A549 (cell line): ENCODE measurements at regions not wholly inside any gene's neighbourhood (a gene's known extent, or its start where the extent isn't known, plus 50 kb on each side); places are given as distances from the start of the nearest gene placed in this dataset.
A peak's percentile ranks its signal among the peaks of the same experiment; 100 is the strongest.
"Not testable (repeated sequence)": the region's sequence is repeated elsewhere in the genome, so short reads cannot be mapped to it uniquely, and the experiment has no call there.

Source experiments
- ATAC-seq, 2 experiments: fragments of 200-7000 bp in 1 of 2; fragments of >200 bp in 1 of 2; cut with Nextera tagmentation in 1 of 2; cut with Tn5 transposase in 1 of 2; 3 replicates each; pipeline versions ENCODE4 v1.8.0 to v1.9.1; 2018 to 2020; ENCODE audit warnings: mild to moderate bottlenecking in 1 of 2, moderate library complexity in 1 of 2
- CTCF ChIA-PET: fragments of 300-600 bp; sonication (Branson Sonifier 250); formaldehyde crosslinking; extraction: SDS; loops from one replicate; lab custom pipeline; 2021; ENCODE audit warnings: antibody characterized with exemption, inconsistent platforms; lab: Yijun Ruan, JAX
- POLR2A ChIA-PET: fragments of 350-600 bp; formaldehyde crosslinking; extraction: SDS; loops from one replicate; lab custom pipeline; 2021; ENCODE audit warnings: antibody characterized with exemption, inconsistent platforms; lab: Yijun Ruan, JAX
- DNase-seq, 2 experiments: peaks; one replicate each; pipeline versions ENCODE4 v3.0.0 to v3.0.0-alpha.2; 2011 to 2016; ENCODE audit warnings: low read depth in 1 of 2, low spot score in 1 of 2
- FAIRE-seq: peaks from 2 replicates; lab custom pipeline; 2011; peaks lifted over from hg19 to GRCh38; lab: Jason Lieb, UNC
- H3K27ac ChIP-seq, 2 experiments: fragments of >200 bp; sonication (Bioruptor Twin); formaldehyde crosslinking; 3 replicates each; pipeline ENCODE4 v1.5.1; 2016 to 2017
- H3K4me1 ChIP-seq: fragments of >200 bp; sonication (Bioruptor Twin); formaldehyde crosslinking; 3 replicates; pipeline ENCODE4 v1.6.1; 2016
- H3K4me2 ChIP-seq: fragments of >200 bp; sonication (Bioruptor Twin); formaldehyde crosslinking; 3 replicates; pipeline ENCODE4 v1.6.1; 2016
- H3K4me3 ChIP-seq: fragments of >200 bp; sonication (Bioruptor Twin); formaldehyde crosslinking; 3 replicates; pipeline ENCODE4 v1.5.1; 2016
- H3K9me3 ChIP-seq: fragments of >200 bp; sonication (Bioruptor Twin); formaldehyde crosslinking; 3 replicates; pipeline ENCODE4 v1.6.1; 2016
- EHF ChIP-seq: fragments of 250-450 bp; sonication (Bioruptor Pico); IDR thresholded peaks from 2 replicates; pipeline ENCODE4 v1.5.0; 2020; ENCODE audit warnings: mild to moderate bottlenecking
- HEYL ChIP-seq: fragments of 250-450 bp; sonication (Bioruptor Pico); IDR thresholded peaks from 2 replicates; pipeline ENCODE4 v1.8.0; 2021; ENCODE audit warnings: mild to moderate bottlenecking, moderate library complexity
- HOXB13 ChIP-seq: fragments of 250-450 bp; sonication (Bioruptor Pico); IDR thresholded peaks from 2 replicates; pipeline ENCODE4 v1.5.0; 2020; ENCODE audit warnings: low read depth, mild to moderate bottlenecking, moderate library complexity
- MAFK ChIP-seq: fragments of 450-650 bp; IDR thresholded peaks from 2 replicates; pipeline ENCODE4 v1.6.1; 2014; ENCODE audit not compliant: partially characterized antibody
- MAZ ChIP-seq: fragments of 150-350 bp; IDR thresholded peaks from 2 replicates; pipeline ENCODE4 v1.6.1; 2014; ENCODE audit warnings: antibody characterized with exemption, low read depth, low read length, borderline replicate concordance
- RNF2 ChIP-seq: fragments of 200-600 bp; sonication (generic); IDR thresholded peaks from 2 replicates; pipeline ENCODE4 v1.6.1; 2016; ENCODE audit warnings: low read depth, mild to moderate bottlenecking, antibody characterized with exemption, moderate library complexity, borderline replicate concordance
- ZC3H11A ChIP-seq: fragments of 450-650 bp; IDR thresholded peaks from 2 replicates; pipeline ENCODE4 v1.6.1; 2014; ENCODE audit warnings: antibody characterized with exemption, mild to moderate bottlenecking
- WGBS: methylation state at CpG from one replicate; pipeline ENCODE4 v1.1.6; 2017; ENCODE audit errors: missing lambda C conversion rate; 5-methylcytosine and 5-hydroxymethylcytosine counted together

DNA sequence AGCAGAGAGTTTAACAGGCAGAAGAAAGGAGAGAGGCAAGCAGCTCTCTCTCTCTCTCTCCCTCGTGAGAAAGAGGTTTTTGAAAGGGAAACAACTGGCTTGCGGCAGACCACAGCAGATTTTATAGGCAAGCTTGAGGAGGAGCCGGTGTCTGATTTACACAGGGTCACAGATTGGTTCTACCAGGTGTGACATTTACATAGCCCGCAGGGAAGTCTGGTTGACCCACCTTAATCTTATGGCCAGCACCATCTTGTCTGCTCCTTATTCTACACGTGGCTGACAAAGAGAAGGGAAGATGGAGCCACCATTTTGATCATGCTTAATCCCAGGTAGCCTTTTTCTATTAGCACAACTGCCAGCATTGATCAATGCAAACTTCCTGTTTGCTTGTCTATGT lies 65.4 kb downstream of the OR2J2 start:
- H3K9me3 ChIP-seq: no peaks in the 10 kb centered on the region
- POLR2A ChIA-PET: no interaction called here
- ATAC-seq: no peak
- TF ChIP-seq MAZ (no peak), EHF (no peak), HOXB13 (CRISPR knock-in tag) (no peak), HEYL (CRISPR knock-in tag) (no peak), ZC3H11A (no peak), RNF2 (no peak)
- CTCF ChIA-PET: no interaction called here
- WGBS: 28% methylated on average over 5 of the region's 5 CpGs
- DNase-seq: no peak
- H3K4me3 ChIP-seq: no peak overlapping the region
- H3K4me1 ChIP-seq: no peaks in the 10 kb centered on the region
- no peak overlapping the region for H3K4me2 ChIP-seq
- no peak overlapping the region for H3K27ac ChIP-seq
- FAIRE-seq: no peak

DNA sequence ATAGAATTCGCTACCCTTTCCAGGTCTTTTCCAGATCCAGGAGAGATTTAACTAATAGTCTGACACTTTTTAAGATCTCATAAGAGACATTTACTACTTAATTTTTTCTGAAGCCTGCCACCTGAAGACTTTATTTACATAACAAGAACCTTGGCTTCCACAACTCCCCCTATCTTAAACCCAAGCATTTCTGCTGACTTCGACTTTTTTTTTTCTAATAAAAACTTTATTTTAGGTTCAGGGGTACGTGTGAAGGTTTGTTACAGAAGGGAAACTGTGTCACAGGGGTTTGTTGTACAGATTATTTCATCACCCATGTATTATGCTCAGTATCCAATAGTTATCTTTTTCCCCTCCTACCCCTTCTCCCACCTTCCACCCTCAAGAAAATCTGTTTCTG lies 64.9 kb upstream of the OR14J1 start:
- FAIRE-seq (no peak), DNase-seq (no peak), ATAC-seq (no peak)
- Histone ChIP-seq H3K4me2 (no peak overlapping the region), H3K4me1 (no peaks in the 10 kb centered on the region), H3K4me3 (no peak overlapping the region), H3K9me3 (no peaks in the 10 kb centered on the region), H3K27ac (no peak overlapping the region)
- ChIA-PET CTCF (interaction anchor here (1.4 kb wide), 1 partner anchor 353 kb away, joined by 3 read pairs; no protein-coding TSS in a partner anchor), POLR2A (no interaction called here)
- TF ChIP-seq ZC3H11A (no peak), MAFK (peak; percentile 47)
- 2% methylated on average over 3 of the region's 3 CpGs for WGBS

DNA sequence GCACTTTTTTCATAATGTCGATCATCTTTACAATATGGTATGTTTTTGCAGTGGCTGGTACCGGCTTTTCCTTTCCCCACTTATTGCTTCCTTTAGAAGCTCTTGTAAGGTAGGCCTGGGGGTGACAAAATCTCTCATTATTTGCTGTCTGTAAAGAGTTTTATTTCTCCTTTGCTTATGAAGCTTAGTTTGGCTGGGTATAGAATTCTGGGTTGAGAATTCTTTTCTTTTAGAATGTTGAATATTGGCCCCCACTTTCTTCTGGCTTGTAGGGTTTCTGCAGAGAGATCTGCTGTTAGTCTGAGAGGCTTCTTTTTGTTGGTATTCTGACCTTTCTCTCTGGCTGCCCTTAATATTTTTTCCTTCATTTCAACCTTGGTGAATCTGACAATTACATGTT lies 58.5 kb upstream of the OR14J1 start:
- WGBS: 0% methylated on average over 2 of the region's 2 CpGs

More for the DNA sequence above, 58.5 kb upstream of the OR14J1 start:
- H3K4me1 ChIP-seq, CTCF ChIA-PET, H3K4me2 ChIP-seq, H3K4me3 ChIP-seq, H3K9me3 ChIP-seq, FAIRE-seq, H3K27ac ChIP-seq, DNase-seq, POLR2A ChIA-PET, ATAC-seq: not testable (repeated sequence)
